Heart left ventricle (tissue), 13 donors: ENCODE measurements at regions not wholly inside any gene's neighbourhood (a gene's known extent, or its start where the extent isn't known, plus 50 kb on each side); places are given as distances from the start of the nearest gene placed in this dataset.

Experiments
- POLR2A ChIP-seq, 2 donors: fragments of 450-650 bp; IDR thresholded peaks; one replicate each; pipeline ENCODE4 v1.6.1; 2017; ENCODE audit warnings: antibody characterized with exemption in 2 of 2, mild to moderate bottlenecking in 2 of 2, moderate library complexity in 2 of 2
- TF ChIP-seq, protein P1 (sequence below), 12 donors: fragments of 200-600 bp; sonication (generic) in 4 of 12; IDR thresholded peaks; one replicate each; pipeline versions ENCODE4 v1.5.0 to v1.8.0; 2018 to 2022; ENCODE audit warnings: antibody characterized with exemption in 12 of 12, mild to moderate bottlenecking in 5 of 12
- donor health status: ischemic (EF 13 %, LVEDD 7.1; RV severe dilation, severe dysfunction).
- donor health status: DM: no; HTN: yes; CAD: no.
- donor health status: DM: no; HTN: no; CAD: no.
- donor health status: ischemic (EF 25% LVEDD 6.9; RV normal size, moderate dysfunction).
- donor health status: ischemic (EF 25% LVEDD 5.7; RV mildly dilated, moderate dysfunction).
- donor health status: ischemic (EF 35%, LVEDD 5.7; RV mildly dilated, moderate dysfunction).
- donor health status: nonischemic (EF 11% LVEDD 7.7; RV severe dilation, severe dysfunction).
- donor health status: DM: yes; HTN: yes; CAD: no.
- donor health status: PGD.
- donor health status: ischemic (EF 29% LVEDD 5.4; RV normal size, mild dysfunction).
- donor health status: nonischemic (EF 23%, LVEDD 6.1; RV moderate dilation, normal function).

DNA sequence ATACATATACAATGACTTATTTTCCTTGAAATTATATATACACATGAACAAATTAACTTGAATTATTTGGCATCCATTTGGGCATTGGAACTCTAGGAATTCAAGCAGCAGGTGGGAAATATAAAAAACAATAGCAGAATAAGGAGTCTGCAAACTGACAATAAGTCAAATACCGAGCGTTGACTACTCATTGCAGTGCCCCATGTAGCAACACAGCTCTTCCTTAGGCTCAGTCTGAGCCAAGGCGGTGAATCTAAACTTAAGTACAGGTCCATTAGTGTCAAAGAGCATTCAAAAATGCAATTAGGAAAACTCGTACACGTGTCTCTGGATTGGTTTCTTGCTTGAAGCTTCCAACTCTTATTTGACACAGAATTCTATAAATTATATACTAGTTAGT lies 462.5 kb upstream of the KLF12 start:
- no peak for TF ChIP-seq POLR2A (IDR thresholded peaks at IDR 0.05)
- TF ChIP-seq, protein P1, sequence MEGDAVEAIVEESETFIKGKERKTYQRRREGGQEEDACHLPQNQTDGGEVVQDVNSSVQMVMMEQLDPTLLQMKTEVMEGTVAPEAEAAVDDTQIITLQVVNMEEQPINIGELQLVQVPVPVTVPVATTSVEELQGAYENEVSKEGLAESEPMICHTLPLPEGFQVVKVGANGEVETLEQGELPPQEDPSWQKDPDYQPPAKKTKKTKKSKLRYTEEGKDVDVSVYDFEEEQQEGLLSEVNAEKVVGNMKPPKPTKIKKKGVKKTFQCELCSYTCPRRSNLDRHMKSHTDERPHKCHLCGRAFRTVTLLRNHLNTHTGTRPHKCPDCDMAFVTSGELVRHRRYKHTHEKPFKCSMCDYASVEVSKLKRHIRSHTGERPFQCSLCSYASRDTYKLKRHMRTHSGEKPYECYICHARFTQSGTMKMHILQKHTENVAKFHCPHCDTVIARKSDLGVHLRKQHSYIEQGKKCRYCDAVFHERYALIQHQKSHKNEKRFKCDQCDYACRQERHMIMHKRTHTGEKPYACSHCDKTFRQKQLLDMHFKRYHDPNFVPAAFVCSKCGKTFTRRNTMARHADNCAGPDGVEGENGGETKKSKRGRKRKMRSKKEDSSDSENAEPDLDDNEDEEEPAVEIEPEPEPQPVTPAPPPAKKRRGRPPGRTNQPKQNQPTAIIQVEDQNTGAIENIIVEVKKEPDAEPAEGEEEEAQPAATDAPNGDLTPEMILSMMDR (IDR thresholded peaks at IDR 0.05), result no peak
